Retinal pigment epithelial cell (primary cell): ENCODE measurements at regions not wholly inside any gene's neighbourhood (a gene's known extent, or its start where the extent isn't known, plus 50 kb on each side); places are given as distances from the start of the nearest gene placed in this dataset.
A peak's percentile ranks its signal among the peaks of the same experiment; 100 is the strongest.

Source experiments
- DNase-seq: peaks from one replicate; pipeline ENCODE4 v3.0.0-alpha.2; 2010; ENCODE audit warnings: low read depth
- H3K4me3 ChIP-seq: 2 replicates; pipeline ENCODE4 v1.5.1; 2011; ENCODE audit warnings: mild to moderate bottlenecking, low read length, control low read depth, moderate library complexity
- CTCF ChIP-seq: conservative IDR thresholded peaks from 2 replicates; pipeline ENCODE4 v1.5.1; 2011; ENCODE audit warnings: low read depth, low read length, control low read depth, inconsistent platforms

GRCh38 chr14:42854061-42854460 is 1247.4 kb downstream of the LRFN5 start:
- no peak for TF ChIP-seq CTCF
- no peak overlapping the region for H3K4me3 ChIP-seq
- no peak for DNase-seq

GRCh38 chr14:42848652-42849051 is 1242.0 kb downstream of the LRFN5 start:
- no peak for DNase-seq
- no peak overlapping the region for H3K4me3 ChIP-seq
- no peak for TF ChIP-seq CTCF

GRCh38 chr14:42814817-42815216 is 1208.1 kb downstream of the LRFN5 start:
- H3K4me3 ChIP-seq = no peak overlapping the region
- DNase-seq = no peak
- no peak for TF ChIP-seq CTCF

GRCh38 chr14:42806909-42807315 is 1200.2 kb downstream of the LRFN5 start:
- DNase-seq = peak; percentile 88
- H3K4me3 ChIP-seq = no peak overlapping the region
- no peak for TF ChIP-seq CTCF

- H3K4me3 ChIP-seq = no peak overlapping the region
- no peak for TF ChIP-seq CTCF
- DNase-seq = no peak
These were observed 1197.5 kb downstream of the LRFN5 start for GRCh38 chr14:42804141-42804540.

- no peak overlapping the region for H3K4me3 ChIP-seq
- no peak for DNase-seq
- TF ChIP-seq CTCF = no peak
These were observed 1195.7 kb downstream of the LRFN5 start for GRCh38 chr14:42802346-42802745.

GRCh38 chr14:42792166-42792565 is 1185.5 kb downstream of the LRFN5 start:
- no peak overlapping the region for H3K4me3 ChIP-seq
- TF ChIP-seq CTCF = no peak
- DNase-seq = no peak
